HG02943 (cell line): ENCODE measurements at regions not wholly inside any gene's neighbourhood (a gene's known extent, or its start where the extent isn't known, plus 50 kb on each side); places are given as distances from the start of the nearest gene placed in this dataset.
"Not testable (repeated sequence)": the region's sequence is repeated elsewhere in the genome, so short reads cannot be mapped to it uniquely, and the experiment has no call there.

Source experiments
- ATAC-seq: cut with Tn5 transposase; IDR thresholded peaks from one replicate; pipeline ENCODE4 v1.9.1; 2021; ENCODE audit warnings: mild to moderate bottlenecking, low read depth, moderate library complexity; ENCODE audit not compliant: unreplicated experiment

- not testable (repeated sequence) for ATAC-seq
These were observed 50.8 kb upstream of the GRIN2B start for GRCh38 chr12:14032191-14032590.

DNA sequence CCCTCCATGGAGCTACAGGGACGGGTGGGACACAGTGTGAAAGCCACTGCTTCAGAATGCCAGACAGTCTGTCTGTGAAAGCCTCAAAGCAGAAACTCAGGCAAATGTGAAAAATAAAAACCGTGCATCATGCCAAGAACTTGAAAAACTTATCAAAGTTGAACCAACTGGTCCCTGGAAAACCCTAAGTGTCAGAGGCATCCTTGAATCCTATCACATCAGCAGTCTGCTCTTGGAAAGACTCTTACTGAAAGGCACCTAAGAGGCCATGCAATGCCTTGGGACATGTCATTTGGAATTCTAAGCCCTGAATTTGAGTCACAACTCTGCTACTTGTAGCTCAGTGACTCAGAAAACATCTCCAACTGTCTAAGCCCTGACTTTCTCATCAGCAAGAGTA, 62.4 kb upstream of the GRIN2B start:
- ATAC-seq: no peak

DNA sequence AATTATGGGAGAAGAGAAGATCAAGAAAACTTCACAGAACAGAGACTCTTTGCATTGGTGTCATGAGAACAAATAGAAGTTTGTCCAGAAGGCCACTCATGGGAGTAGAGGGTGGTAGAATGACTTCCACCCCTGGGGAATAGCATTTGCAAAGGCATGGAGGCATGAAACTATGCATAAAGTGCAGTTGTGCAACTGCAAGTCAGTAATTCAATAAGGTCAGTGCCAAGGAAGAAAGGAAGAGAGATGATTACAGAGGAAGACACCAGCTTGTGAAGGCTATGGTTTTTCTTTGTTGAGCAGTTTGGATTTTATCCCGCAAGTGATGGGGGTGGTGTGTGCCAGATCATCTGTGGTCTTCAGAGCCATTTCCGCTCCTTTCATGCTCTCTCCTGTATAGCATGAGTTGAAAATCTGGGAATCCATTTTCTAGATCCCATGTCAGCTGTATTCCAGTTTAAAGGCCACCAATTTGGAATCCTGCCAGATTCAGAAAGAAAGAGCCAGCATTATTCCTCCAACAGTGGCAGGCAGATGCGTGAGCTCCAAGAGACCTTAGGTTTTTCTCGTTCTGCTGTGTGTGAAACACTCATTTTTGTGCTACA, 67.6 kb upstream of the GRIN2B start:
- ATAC-seq: no peak

GRCh38 chr12:14057895-14058294, 76.5 kb upstream of the GRIN2B start:
- ATAC-seq: no peak

- ATAC-seq: no peak
These were observed 77.3 kb upstream of the GRIN2B start for GRCh38 chr12:14058717-14059116.

GRCh38 chr12:14059548-14059947, 78.1 kb upstream of the GRIN2B start:
- ATAC-seq: no peak

GRCh38 chr12:14065616-14066015, 84.2 kb upstream of the GRIN2B start:
- no peak for ATAC-seq

DNA sequence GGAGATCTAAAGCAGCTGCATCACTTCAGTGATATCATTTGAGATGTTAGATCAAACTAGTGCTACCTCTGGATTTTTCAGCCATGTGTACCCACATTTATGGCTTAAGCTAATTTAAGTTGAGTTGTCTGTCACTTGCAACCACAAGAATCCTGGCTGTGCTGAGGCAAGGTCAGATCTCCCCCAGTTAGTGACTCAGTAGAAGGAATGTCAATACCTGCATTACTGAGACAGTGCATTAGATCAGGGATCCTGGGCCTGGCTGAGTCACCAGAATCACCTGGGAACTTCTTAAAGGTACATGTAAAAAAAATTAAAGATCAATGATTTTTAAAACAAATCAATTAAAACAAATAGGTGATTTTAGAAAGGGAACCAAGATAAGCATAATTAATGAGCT, 84.6 kb upstream of the GRIN2B start:
- ATAC-seq: no peak

DNA sequence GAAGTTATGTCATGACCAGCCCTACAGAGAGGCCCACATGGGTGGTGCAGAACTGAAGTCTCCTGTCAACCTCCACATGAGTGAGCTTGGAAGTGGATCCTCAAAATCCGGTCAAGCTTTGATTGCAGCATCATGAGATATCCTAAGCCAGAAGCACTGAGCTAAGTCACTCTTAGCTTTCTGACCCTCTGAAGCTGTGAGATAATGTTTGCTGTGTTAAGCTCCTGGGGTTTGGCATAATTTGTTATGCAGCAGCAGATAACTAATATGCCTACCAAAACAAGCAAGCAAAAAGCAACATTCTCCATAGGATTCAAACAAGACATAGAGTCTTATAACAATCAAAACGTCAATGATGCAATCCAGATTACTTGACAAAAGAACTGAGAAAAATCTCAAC, 87.6 kb upstream of the GRIN2B start:
- no peak for ATAC-seq

- no peak for ATAC-seq
These were observed 90.4 kb upstream of the GRIN2B start for GRCh38 chr12:14071833-14072232.

DNA sequence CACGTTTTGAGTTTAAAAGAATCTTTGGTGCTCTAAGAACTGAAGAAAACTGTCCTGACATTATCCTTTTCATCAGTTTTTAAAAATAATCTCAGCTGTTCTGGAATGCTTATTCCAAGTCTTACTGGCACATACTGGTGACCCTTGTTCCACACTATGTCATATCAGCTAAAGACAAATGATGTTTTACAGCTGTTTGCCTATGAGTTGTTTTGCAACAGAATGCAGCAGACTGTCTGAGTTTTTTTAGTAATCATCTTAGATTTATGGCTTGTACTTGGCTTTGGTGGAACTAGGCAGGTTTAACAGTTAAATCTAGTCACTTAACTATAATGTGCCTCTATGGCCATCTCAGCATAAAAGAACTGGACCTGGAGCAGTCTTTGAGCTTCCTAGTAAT, 91.6 kb upstream of the GRIN2B start:
- no peak for ATAC-seq

DNA sequence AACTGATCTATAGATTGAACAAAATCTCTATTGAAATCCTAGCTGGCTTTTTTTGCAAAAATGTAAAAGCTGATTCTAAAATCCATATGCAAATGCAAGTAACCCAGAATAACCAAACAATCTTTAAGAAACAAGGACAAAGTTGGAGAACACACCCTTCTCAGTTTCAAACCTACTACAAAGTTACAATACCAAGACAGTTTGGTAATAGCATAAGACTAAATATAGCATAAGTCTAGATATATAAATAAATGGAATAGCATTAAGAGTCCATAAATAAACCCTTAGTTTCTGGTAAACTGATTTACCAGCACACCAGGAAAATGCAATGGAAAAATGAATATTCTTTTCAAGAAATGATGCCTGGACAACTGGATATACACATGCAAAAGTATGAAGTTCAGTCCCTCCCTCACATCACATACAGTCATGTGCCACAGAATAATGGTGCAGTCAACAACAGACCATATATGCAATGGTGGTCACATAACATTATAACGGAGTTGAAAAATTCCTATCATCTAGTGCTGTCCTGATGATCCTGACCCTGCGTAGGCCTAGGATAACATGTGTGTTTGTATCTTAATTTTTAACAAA, 94.5 kb upstream of the GRIN2B start:
- no peak for ATAC-seq

DNA sequence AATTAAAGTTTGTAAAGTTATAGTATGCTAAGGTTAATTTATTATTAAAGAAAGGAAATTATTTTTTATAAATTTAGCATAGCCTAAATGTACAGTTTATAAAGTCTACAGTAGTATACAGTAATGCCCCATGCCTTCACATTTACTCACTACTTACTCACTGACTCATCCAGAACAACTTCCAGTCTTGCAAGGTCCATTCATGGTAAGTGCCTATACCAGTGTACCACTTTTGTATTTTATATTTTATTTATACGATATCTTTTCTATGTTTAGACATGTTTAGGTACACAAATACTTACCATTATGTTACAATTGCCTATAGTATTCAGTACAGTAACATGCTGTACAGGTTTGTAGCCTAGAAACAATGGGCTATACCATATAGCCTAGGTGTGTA, 95.1 kb upstream of the GRIN2B start:
- ATAC-seq: no peak

- ATAC-seq: no peak
These were observed 105.4 kb upstream of the GRIN2B start for GRCh38 chr12:14086838-14087237.

- no peak for ATAC-seq
These were observed 118.6 kb upstream of the GRIN2B start for GRCh38 chr12:14099994-14100393.

DNA sequence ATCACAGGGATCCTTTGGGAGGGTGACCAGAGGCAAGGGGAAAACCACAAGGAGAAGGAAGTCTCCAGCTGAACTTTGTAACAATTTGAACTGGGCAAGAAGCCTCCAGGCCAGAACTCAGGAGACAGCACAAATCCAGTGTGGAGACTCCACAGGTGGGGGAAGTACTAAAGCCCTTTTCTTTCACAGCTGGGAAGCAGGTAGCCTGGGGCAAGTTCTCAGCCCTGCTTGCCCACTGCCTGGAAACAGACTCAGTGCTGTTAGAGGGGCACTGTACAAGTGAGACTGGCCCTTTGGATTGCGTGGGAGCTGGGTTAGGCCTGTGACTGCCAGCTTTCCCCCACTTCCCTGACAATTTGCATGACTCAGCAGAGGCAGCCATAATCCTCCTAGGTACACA, 120.2 kb upstream of the GRIN2B start:
- ATAC-seq: not testable (repeated sequence)

DNA sequence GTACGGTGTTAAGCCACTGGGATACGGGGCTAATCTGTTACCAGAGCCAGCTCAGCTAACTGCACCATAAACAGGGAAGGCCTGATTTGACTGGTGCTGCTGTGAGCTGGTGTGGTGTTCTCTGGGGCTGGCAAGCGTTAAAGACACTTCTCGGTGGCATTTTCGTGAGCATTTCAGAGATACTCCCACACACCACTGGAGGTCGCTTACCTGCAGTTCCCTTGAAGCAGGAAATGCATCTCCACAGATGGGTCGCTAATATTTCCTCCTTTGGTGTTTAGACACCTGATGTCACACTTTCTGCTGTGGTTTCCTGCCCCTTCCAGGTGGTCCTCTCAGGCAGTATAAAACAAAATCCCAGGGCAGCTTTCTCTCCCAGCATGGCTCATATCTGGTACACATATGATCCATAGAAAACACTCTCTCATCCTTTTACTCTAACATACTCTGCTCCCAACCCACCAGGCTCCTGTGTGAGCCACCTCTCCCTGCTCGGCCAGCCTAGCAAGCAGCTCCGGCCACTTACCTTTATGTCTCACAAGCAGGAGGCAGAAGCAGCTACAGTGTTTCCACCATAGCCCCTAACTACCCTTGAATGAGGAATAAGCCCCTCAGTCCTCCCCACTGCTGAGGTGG, 129.9 kb upstream of the GRIN2B start:
- peak; percentile 97 for ATAC-seq

GRCh38 chr12:14113031-14113430, 131.6 kb upstream of the GRIN2B start:
- ATAC-seq: no peak

GRCh38 chr12:14126692-14127091, 145.3 kb upstream of the GRIN2B start:
- no peak for ATAC-seq

- ATAC-seq: no peak
These were observed 148.3 kb upstream of the GRIN2B start for GRCh38 chr12:14129611-14130195.

DNA sequence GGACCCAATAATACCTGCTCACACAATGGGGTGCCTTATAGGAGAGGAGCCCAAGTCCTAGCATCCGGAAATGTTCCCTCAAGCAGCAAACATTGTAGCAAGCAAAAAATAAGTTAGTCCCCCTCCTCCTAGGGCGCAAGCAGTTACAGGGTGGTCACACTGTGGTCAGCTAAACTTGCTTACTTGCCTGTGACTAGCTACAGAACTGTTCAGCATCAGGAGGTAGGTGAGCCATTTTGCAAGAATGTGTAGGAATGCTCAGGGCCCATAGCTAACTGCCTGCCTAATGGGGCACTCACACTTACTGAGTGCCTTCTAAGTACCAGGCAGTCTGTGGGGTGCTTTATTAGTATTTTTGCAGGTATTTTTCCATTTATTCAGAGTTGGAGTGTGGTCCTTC, 154.6 kb upstream of the GRIN2B start:
- no peak for ATAC-seq

- no peak for ATAC-seq
These were observed 157.1 kb upstream of the GRIN2B start for GRCh38 chr12:14138495-14138894.
